NOMO-1 treated with DMSO at 0.1 percent for 48 hours (cell line): ENCODE measurements at regions not wholly inside any gene's neighbourhood (a gene's known extent, or its start where the extent isn't known, plus 50 kb on each side); places are given as distances from the start of the nearest gene placed in this dataset.

ENCODE experiments used
- DNase-seq: peaks from one replicate; lab custom pipeline; 2025; ENCODE audit not compliant: unreplicated experiment; lab: John Stamatoyannopoulos, UW

DNA sequence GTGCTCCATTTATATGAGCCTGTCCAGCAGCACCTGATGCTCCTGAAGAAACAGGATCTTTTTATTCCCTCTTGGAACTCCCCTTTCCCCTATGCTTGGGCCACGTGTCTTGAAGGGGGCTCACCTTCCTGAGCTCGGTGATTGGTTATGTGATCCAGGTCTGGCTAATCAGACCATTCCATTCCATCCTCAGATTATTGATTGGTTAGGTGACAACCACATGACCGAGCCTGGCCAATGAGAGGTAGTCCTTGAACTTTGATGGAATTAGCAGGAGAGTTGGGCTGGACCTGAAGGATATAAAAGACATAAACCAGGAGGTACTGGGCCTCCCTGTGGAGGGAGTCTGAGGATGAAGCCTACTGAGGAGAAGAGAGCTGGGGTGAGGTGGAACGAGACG is 216.6 kb upstream of the LHX5 start:
- no peak for DNase-seq

DNA sequence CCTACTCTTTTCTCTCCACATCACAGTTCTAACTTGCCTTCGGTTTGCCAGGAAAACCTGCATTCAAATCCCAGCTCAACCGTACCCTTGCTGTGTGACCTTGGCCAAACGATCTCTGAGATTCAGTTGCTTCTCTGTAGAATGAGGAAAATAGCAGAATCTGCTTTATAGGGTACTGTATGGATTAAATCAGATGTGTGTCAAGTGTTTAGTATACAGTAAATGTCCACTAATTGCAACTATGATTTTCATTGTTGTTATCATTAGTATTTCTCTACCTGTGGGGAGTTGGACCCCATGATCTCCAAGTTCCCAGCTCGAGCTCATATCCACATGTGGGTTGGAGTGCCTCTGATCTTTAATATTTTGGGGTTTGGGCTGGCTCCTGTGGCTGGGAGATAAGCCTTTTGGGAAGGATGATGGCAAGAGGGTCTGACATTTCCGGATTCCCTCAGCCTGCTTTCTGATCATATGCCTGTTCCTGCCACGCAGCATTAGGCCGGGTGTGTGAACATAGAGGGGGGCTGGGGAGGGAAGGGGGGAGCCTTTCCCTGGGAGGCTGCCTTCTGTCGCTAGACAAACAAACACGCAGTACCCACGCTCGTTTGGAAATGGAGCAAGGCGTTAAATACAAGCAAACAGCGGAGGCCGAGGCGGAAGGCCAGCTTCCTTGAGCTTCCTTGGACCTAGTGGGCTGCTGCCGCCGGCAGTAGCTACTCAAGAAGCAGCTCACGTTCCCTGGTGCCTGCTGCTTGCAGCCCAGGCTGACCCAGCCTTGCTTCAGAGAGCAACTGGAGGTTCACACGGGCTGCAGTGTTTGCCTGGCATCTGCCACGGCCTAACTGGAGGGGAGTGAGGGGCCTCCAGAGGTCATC is 213.5 kb upstream of the LHX5 start:
- no peak for DNase-seq

DNA sequence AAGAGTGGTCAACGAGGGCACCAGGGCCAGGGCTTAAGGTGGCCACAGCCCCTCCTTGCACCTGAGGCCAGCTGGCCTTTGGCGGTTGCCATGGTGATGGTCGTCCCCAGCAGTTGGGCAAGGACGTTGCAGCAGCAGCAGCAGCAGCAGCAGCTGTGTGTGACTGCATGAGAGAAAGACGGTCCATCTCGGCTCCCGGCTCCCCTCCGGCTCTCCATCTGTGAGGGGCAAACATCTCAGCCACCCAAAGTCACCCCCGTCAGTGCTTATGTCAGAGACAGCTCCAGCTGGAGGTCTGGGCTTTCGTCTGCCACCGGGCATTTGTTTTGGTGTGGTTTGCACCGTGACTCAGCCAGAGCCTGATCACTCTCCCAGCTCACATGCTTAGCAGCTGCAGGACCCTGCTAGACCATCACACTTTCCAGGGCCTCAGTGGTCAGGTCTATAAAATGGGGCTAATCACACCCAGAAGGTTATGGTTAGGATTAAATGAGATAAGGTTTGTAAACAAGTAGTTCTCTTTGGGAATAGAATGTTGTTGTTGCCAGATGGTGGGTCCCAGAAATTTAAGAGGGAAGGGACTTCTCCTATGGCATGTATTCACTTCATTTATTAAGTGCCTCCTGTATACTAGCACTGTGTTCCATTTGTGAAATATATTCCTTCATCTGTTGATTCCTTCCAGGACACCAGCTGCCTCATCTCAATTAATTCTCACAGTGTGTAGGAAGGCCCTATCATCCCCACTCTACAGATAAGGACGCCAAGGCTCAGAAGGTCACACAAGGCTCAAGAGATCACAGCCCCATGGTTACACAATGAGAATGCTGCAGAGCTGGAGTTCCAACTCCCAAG is 212.6 kb upstream of the LHX5 start:
- no peak for DNase-seq

DNA sequence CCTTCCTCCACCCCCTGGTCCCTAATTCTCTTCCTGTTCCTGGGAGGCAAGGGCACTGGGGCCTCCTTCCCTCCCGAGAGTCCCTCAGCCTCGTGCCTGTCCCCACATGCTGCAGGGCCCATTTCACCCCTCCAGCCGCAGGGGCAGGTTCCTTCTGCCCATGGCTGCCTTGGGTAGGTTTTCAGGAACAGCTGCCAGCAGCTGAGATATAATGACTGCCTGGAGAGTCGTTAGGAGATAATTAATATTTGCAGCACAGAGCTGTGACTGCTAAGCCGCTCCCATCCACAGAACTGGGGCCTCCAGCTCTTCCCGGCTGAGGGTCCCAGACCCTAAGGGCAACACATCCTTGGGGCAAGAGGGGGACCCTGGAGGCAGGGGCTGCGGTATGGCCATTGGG is 211.9 kb upstream of the LHX5 start:
- no peak for DNase-seq

DNA sequence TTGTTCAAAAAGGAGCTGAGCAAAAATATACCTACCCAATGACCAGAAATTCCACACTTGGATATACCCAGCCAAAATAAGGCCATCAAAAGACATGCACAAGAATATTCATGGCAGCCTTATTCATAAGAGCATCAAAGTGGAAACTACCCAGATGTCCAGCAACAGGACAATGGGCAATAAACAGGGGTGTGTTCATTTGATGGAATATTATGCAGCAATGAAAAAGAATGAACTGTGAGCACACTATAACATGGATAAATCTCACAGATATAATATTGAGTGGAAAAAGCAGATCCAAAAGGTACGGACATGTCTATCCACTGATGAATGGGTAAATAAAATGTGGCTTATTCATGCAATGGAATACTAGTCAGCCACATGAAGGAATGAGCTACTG is 209.2 kb upstream of the LHX5 start:
- no peak for DNase-seq

DNA sequence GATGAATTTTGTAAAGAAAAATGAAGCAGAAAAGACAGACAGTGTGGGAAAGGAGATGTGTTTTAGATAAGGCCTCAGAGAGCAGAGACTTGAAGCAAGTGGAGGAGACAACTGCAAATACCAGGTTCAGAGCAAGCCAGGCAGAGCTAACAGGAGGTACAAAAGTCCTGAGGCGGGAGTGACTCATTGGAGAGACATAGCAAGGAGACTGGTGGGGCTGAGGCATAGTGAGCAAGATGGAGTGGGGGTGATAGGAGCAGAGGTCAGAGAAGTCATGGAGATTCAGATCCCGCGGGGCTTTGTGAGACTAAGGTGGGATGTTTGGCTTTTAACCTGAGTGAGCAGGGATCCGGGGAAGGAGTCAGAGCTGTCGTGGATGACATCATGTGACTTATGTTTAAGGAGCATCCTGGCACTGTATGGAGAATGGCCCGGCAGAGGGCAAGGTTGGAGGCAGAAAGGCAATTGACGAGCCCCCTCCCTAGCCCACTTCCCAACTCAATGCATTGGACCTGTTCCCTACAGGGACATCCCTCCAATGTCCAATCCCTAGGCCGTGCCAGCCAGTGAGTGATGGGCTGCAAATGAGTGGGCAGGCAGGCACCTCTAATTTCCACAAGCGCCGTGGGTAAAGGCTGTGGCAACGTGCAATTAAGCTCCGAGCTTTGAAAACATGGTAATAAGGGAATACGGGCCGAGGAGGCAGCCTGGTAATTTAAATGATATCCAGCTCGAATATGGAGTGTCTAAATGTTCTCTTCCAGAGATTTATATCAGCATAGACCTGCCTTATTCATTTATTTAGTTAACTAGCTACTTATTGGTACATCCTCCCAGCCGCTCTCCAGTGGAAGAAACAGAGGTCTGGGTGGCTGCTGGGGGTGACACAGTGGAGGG is 206.8 kb upstream of the LHX5 start:
- DNase-seq, result no peak

DNA sequence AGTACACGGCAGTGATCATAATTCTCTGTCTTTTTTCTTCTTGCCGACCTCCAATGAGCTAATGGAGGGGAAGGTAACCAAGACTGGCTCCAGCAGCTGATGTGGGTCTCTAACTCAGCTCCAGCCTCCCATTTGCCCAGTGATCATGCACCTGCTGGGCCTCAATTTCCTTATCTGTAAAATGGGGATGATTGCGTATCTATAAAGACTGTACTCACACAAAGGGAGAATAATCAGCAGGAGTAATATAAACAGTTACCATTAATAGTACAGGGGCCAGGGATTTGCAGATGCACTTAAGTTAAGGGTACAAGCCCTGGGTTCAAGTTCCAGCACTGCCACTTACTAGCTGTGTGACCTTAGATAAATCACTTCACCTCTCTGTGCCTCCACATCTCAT is 204.9 kb upstream of the LHX5 start:
- no peak for DNase-seq

DNA sequence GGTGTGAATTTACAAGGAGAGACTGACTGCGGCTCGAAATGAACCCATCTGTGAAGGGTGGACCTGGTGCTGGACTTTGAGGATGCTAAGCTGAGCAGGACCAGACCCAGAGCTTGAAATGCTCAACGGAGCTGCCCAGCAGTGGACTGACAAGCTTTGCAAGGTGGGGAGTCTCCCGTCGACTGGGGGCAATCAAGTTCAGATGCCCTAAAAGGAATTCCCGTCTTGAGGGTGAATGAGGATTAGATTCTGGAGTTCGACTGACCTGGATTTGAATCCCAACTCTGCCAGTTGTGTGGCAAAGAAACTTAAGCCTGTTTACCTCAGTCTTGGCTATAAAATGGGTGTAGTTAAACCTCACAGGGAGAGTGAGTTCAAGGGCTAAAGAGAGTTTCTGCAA is 204.4 kb upstream of the LHX5 start:
- no peak for DNase-seq

DNA sequence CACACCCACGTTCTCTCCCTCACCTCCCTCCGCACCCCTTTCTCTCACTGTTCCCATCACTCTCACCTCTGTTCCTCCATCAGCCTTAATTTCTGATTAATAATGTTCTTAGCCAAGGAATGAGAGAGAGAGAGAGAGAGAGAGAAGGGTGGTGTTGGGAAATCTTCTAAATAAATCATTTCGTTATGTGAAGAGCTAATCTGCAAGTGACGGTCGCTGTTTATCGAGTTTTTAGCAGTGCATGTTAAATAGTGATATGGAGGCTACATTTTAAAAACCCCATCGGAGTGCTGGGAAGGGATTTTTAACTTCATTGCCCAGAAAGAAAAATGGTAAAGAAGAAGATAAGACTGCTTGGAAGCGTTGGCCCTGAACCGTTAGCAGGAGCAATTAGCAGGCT is 203.3 kb upstream of the LHX5 start:
- no peak for DNase-seq

DNA sequence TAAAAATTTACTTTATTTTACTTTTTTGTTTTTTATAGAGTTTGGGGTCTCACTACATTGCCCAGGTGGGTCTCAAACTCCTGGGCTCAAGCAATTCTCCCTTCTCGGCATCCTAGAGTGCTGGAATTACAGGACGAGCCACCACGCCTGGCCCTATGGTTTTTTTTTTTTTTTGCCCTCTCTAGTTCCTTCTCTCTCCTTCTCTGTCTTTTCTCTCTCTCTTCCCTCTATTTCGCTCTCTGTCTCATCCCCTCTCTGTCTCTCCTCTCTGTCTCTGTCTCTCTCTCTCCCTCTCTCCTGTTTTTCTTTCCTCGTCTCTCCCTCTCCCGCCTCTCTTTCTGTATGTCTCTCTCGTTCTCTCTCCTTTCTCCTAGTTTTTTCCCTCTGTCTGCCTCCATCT is 202.6 kb upstream of the LHX5 start:
- no peak for DNase-seq

DNA sequence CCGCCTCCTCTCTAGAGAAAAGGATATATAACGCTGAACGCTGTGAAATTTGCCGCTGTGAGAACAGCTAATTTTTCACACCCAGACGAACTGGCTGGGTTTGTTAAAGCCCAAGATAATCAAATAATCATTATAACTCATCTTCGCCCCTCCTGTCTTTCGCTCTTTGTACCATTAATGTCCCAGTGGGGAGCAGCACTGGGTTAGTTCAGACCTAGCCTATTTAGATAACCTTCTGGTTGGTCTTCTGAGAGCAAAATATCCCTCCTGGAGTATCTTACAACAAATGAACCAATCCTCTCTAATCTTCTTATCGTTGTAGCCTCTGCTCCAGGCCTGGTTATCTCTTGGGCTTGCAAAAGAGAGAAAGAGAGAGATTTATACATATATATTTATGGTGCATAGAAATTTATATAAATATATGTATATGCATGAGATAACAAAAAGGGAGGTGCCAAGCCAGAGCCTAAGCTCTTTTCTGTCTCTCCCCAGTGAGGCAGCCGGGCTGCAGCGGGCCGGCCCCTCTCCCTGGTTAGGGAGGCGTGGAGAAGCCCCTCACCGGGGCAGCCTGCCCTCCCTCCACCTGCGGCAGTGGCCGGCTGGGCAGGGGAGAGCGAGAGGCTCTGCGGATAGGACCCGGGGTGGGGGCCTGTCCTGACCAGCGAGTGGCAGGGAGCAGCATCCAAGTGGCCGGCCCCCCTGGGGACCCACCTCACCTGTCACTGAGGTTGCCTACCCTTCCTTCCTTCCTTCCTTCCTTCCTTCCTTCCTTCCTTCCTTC is 202.0 kb upstream of the LHX5 start:
- DNase-seq, result no peak

DNA sequence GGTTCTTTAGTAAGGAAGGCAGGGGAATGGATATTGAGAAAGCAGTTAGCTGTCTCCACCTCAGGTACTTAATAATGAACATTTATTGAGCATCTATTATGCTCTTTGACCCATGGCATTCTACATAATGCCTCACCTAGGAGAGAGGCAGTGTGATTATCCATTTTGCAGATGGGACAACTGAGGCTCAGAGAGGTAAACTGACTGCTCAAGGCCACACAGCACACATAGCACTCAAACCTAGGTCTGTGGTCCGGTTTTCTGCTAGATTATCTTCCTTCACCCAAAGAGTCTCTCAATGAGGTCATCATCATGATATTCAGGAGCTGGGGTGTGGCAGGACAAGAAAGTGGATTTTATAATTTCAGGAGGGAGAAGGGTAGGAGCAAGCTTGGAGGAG is 199.1 kb upstream of the LHX5 start:
- DNase-seq, result no peak

DNA sequence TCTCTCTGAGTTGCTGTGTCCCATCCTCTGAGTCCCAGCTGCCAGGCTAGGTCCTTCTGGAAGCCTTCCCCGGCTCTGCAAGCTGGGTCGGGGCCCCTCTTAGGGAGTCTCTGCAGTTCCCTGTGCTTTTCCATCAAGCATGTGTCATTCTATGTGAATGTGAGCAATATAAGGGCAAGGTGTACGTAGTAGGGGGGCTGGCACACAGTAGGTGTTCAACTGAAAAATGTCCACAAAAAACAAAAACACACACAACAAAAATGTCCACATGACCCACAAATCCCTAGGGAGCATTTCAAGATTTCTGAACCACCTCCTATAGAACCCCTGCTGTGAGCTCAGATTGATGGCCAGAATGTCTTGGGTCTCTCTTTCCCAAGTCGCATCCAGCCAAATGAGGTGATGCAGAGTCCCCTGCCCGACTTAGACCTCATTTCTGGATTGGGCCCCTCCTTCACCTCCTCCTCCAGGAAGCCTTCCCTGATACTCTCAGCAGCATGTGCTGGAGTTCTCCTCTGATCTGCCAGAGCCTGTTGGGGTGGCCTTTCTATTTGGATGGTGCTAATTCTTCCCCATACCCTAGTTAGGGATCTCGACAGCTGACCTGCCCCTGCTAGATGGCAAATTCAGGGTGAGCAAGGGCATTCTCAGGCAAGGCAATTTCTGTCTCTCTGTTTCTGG is 196.1 kb upstream of the LHX5 start:
- DNase-seq, result no peak

DNA sequence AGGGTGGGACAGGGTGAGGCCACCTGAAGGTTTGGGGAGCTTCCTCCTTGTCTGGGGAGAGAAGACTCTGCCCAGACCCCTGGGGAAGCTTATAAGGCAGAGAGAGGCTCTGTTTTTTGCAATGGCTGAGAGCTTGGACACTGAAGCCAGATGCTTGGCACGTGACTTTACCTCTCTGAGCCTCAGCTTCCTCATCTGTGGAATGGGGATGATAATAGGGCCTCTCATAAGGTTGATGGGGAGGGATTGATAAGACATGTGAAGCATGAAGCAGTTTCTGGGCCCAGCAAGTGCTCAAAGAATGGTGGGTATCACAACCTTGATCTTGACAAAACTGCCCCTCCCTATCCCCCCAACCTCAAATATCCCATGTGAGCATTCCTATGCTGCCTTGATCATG is 195.4 kb upstream of the LHX5 start:
- no peak for DNase-seq

DNA sequence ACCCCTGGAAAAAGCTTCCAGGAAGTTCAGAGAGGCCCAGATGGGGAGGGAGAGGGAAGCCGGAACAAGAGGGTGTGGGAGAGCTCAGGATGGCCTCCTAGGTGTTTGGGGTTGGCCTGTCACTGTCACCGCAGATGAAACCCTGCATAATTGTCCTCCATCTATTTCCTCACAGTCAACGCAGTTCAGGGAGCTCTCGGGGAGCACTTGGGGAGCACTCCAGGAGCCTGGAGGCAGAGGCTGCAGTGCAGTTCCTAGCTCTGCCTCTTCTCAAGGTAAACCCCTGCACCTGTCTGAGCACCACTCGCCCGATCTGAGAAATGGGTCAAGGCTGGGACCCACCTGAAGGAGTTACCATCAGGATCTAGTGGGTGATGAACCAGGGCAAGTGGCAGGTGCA is 194.6 kb upstream of the LHX5 start:
- no peak for DNase-seq

DNA sequence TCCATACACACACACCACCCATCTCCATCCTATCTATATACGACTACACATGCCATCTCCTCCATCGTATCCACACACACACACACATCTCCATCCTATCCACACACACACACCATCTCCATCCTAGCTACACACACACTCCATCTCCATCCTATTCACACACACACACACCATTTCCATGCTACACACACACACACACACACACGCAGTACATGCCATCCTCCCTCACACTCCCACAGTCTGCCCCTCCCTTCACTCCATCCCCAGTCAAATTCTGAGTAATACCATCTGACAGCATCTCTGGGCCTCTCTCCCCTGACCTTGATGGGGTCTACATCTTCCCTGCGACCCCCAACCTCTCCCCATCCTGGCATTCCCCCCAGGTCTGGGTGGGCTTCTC is 193.8 kb upstream of the LHX5 start:
- no peak for DNase-seq

DNA sequence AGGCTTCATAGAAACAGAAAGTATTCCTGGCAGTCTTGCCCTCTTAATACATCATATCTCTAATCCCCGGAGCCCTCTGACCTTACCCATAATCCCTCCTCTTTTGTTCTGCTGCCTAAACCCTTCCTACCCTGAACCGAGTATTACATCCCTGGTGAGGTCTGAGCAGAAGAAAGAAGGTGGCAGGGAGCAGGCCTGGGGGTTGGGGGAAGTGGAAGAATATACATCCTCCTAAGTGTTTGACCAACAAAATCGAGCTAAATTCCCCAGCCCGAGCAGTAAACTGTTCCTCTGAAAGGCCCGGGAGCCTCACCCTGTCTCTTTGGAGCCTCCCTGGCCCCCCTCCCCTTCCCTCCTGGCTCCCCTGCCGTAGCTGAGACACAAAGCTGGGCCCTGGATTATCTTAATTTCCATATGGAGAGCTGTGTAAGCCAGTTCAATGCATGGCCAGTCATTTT is 192.6 kb upstream of the LHX5 start:
- no peak for DNase-seq

DNA sequence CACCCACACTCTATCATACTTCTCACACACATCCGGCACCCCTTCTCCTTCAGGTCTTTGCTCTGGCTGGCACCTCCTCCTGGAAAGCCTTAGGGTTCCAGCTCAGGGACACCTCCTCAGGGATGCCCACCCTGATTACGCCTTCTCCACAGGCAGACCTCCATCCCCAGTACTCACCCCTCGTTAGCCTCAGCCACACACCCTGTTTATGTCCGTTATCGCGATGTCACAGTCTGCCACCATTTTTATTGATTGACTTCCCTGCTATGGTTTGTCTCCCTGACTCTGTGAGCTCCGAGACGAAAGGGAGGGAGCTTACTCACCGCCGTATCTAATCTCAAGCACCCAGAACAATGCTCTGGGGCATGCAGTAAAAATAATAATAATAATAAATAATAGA is 191.7 kb upstream of the LHX5 start:
- no peak for DNase-seq

DNA sequence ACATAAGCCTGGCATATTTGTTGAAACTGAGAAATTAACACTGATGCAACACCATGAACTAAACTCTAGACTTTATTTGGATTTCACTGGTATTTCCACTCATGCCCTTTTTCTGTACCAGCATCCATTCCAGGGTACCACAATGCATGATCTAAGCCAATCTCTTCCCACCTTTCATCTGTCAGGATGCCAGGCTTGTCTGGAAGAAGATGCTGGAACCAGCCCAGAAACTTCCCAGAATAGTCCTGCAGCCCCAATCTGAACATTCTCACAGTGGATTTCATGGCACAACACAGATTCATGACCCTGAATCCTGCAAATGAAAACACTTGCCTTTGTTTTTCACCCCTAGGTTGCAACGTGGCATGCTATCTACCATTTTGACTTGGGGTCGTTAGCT is 189.3 kb upstream of the LHX5 start:
- no peak for DNase-seq

DNA sequence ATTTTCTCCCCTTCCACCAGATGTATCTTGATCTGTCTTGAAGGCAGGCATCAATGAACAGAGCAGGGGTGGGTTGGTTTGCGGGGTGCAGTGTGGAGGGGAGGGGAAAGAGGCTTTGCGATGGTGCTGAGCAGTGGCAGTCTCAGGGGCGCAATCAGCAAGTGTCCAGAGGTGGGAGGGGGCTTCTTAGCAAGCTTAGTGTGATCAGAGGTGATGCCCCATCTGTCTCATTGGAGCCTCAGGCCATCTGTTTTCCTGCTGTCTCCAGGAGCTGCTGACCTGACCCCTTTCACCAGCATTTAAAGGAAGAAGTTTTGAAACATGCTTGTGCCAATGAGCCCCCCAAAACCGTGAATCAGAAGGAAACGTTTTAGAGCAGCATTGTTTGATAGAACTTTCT is 187.7 kb upstream of the LHX5 start:
- no peak for DNase-seq
